ENCODE measurements at regions not wholly inside any gene's neighbourhood (a gene's known extent, or its start where the extent isn't known, plus 50 kb on each side); places are given as distances from the start of the nearest gene placed in this dataset.

GRCh38 chr3:101149707-101150106 lies 156.5 kb upstream of the ABI3BP start:
- Mint-ChIP-seq H3K27me3 (peaks cover 24% of the 10 kb centered on the region), H3K9me3 (no peaks in the 10 kb centered on the region), H3K36me3 (ENCODE audit: low read depth) (no peaks in the 10 kb centered on the region), H3K4me1 (ENCODE audit: low read depth) (no peaks in the 10 kb centered on the region), H3K4me3 (no peak overlapping the region), H3K27ac (no peak overlapping the region)
- DNase-seq (no peak), ATAC-seq (no peak)
- intact Hi-C loops (cut with micrococcal nuclease) = no loop called here
- ChIA-PET POLR2A (no interaction called here), CTCF (no interaction called here)
- TF ChIP-seq CTCF (IDR thresholded peaks at IDR 0.05) = no peak

- intact Hi-C loops (cut with micrococcal nuclease) = no loop called here
- no peak for TF ChIP-seq CTCF (IDR thresholded peaks at IDR 0.05)
- POLR2A ChIA-PET = no interaction called here
- CTCF ChIA-PET = no interaction called here
- Mint-ChIP-seq H3K4me3 (no peak overlapping the region), H3K27me3 (peaks cover 22% of the 10 kb centered on the region), H3K27ac (no peak overlapping the region), H3K36me3 (ENCODE audit: low read depth) (no peaks in the 10 kb centered on the region), H3K4me1 (ENCODE audit: low read depth) (no peaks in the 10 kb centered on the region), H3K9me3 (no peaks in the 10 kb centered on the region)
- no peak for DNase-seq
- ATAC-seq = no peak
Measured at GRCh38 chr3:101149251-101149650, 156.0 kb upstream of the ABI3BP start.

GRCh38 chr3:101148001-101148400 lies 154.8 kb upstream of the ABI3BP start:
- DNase-seq (no peak), ATAC-seq (no peak)
- TF ChIP-seq CTCF (IDR thresholded peaks at IDR 0.05) = no peak
- Mint-ChIP-seq H3K36me3 (ENCODE audit: low read depth) (no peaks in the 10 kb centered on the region), H3K4me1 (ENCODE audit: low read depth) (no peaks in the 10 kb centered on the region), H3K27ac (no peak overlapping the region), H3K4me3 (no peak overlapping the region), H3K27me3 (peaks cover 15% of the 10 kb centered on the region), H3K9me3 (no peaks in the 10 kb centered on the region)
- ChIA-PET POLR2A (interaction anchor here (0.8 kb wide), 1 partner anchor 9 kb away, joined by 3 read pairs; no protein-coding TSS in a partner anchor), CTCF (interaction anchor here (1.2 kb wide), 1 partner anchor 24 kb away, joined by 3 read pairs; no protein-coding TSS in a partner anchor)
- intact Hi-C loops (cut with micrococcal nuclease) = no loop called here

- POLR2A ChIA-PET = no interaction called here
- H3K4me1 Mint-ChIP-seq (ENCODE audit: low read depth) = no peaks in the 10 kb centered on the region
- CTCF ChIA-PET = no interaction called here
- H3K27me3 Mint-ChIP-seq = peaks cover 12% of the 10 kb centered on the region
- intact Hi-C loops (cut with micrococcal nuclease) = no loop called here
- no peak overlapping the region for H3K4me3 Mint-ChIP-seq
- no peak overlapping the region for H3K27ac Mint-ChIP-seq
- H3K36me3 Mint-ChIP-seq (ENCODE audit: low read depth) = no peaks in the 10 kb centered on the region
- ATAC-seq = no peak
- no peak for TF ChIP-seq CTCF (IDR thresholded peaks at IDR 0.05)
- no peak for DNase-seq
- H3K9me3 Mint-ChIP-seq = no peaks in the 10 kb centered on the region
Measured at GRCh38 chr3:101146946-101147345, 153.7 kb upstream of the ABI3BP start.

GRCh38 chr3:101144105-101144504 lies 150.9 kb upstream of the ABI3BP start:
- no peaks in the 10 kb centered on the region for H3K9me3 Mint-ChIP-seq
- H3K27ac Mint-ChIP-seq = no peak overlapping the region
- CTCF ChIA-PET = no interaction called here
- no peak for TF ChIP-seq CTCF (IDR thresholded peaks at IDR 0.05)
- peaks cover 2% of the 10 kb centered on the region for H3K27me3 Mint-ChIP-seq
- peaks cover 3% of the 10 kb centered on the region for H3K4me1 Mint-ChIP-seq (ENCODE audit: low read depth)
- ATAC-seq = no peak
- DNase-seq = no peak
- no peak overlapping the region for H3K4me3 Mint-ChIP-seq
- H3K36me3 Mint-ChIP-seq (ENCODE audit: low read depth) = no peaks in the 10 kb centered on the region
- intact Hi-C loops (cut with micrococcal nuclease) = no loop called here
- POLR2A ChIA-PET = no interaction called here
